OCI-LY3 (cell line): ENCODE measurements at regions not wholly inside any gene's neighbourhood (a gene's known extent, or its start where the extent isn't known, plus 50 kb on each side); places are given as distances from the start of the nearest gene placed in this dataset.

Source experiments
- H2AFZ ChIP-seq: fragments of 200-600, 300-600 bp; shearing (Covaris generic); 2 replicates; pipeline ENCODE4 v1.6.0; 2014; ENCODE audit warnings: antibody characterized with exemption, low read depth, low read length
- H3K27ac ChIP-seq: fragments of 200-600, 300-600 bp; sonication (generic); 2 replicates; pipeline ENCODE4 v1.5.1; 2014; ENCODE audit warnings: mild to moderate bottlenecking, low read length, moderate library complexity, mixed read lengths
- H3K27me3 ChIP-seq: fragments of 200-600, 300-600 bp; sonication (generic); 2 replicates; pipeline ENCODE4 v1.6.1; 2014; ENCODE audit warnings: low read depth, low read length, mixed read lengths
- H3K36me3 ChIP-seq: fragments of 200-600, 300-600 bp; sonication (generic); replicated peaks from 2 replicates; pipeline ENCODE3; 2014; ENCODE audit warnings: low read depth, low read length, mixed read lengths
- H3K4me1 ChIP-seq: fragments of 300-600, 200-600 bp; sonication (generic); 2 replicates; pipeline ENCODE4 v1.6.1; 2014; ENCODE audit warnings: low read length, mixed read lengths
- H3K4me2 ChIP-seq: fragments of 200-600, 300-600 bp; sonication (generic); 2 replicates; pipeline ENCODE4 v1.6.1; 2014; ENCODE audit warnings: low read length, mixed read lengths
- H3K4me3 ChIP-seq: fragments of 300-600, 200-600 bp; sonication (generic); 2 replicates; pipeline ENCODE4 v1.5.1; 2014; ENCODE audit warnings: antibody characterized with exemption, mild to moderate bottlenecking, low read length, moderate library complexity
- H3K79me2 ChIP-seq: fragments of 300-600, 200-600 bp; shearing (Covaris generic); 2 replicates; pipeline ENCODE4 v1.6.1; 2014; ENCODE audit warnings: mild to moderate bottlenecking, low read length, mixed read lengths
- H3K9ac ChIP-seq: fragments of 300-600, 200-600 bp; shearing (Covaris generic); 2 replicates; pipeline ENCODE4 v1.6.0; 2014; ENCODE audit warnings: mild to moderate bottlenecking, low read length, moderate library complexity
- H3K9me3 ChIP-seq: fragments of 200-600, 300-600 bp; shearing (Covaris generic); 2 replicates; pipeline ENCODE4 v1.6.1; 2014; ENCODE audit warnings: low read length, mixed read lengths; ENCODE audit not compliant: insufficient read depth
- H4K20me1 ChIP-seq: fragments of 200-600, 300-600 bp; sonication (generic); 2 replicates; pipeline ENCODE4 v1.6.1; 2016; ENCODE audit warnings: low read length, mixed read lengths; ENCODE audit not compliant: insufficient read depth
- CTCF ChIP-seq: fragments of 200-600, 300-600 bp; sonication (generic); IDR thresholded peaks from 2 replicates; pipeline ENCODE4 v1.5.1; 2014; ENCODE audit warnings: antibody characterized with exemption, low read length, low read depth
- EZH2phosphoT487 ChIP-seq: fragments of 200-600 bp; shearing (Covaris generic); IDR thresholded peaks from 2 replicates; pipeline ENCODE4 v1.6.1; 2018; ENCODE audit warnings: antibody characterized with exemption, mixed run types, low read depth

GRCh38 chr9:106771608-106772007 lies 91.4 kb upstream of the ZNF462 start:
- TF ChIP-seq CTCF, result no peak
- TF ChIP-seq EZH2phosphoT487, result no peak
- no peak overlapping the region for H3K27ac ChIP-seq
- no peak overlapping the region for H3K9ac ChIP-seq
- no peaks in the 10 kb centered on the region for H3K9me3 ChIP-seq
- no peaks in the 10 kb centered on the region for H4K20me1 ChIP-seq
- H3K36me3 ChIP-seq, result no peaks in the 10 kb centered on the region
- H3K4me3 ChIP-seq, result no peak overlapping the region
- no peak overlapping the region for H3K4me2 ChIP-seq
- peaks cover 11% of the 10 kb centered on the region for H3K4me1 ChIP-seq
- no peaks in the 10 kb centered on the region for H3K79me2 ChIP-seq
- H3K27me3 ChIP-seq, result peaks cover 3% of the 10 kb centered on the region; the same call in 1 of the 2 replicates
- no peak overlapping the region for H2AFZ ChIP-seq

- no peaks in the 10 kb centered on the region for H3K79me2 ChIP-seq
- H3K4me2 ChIP-seq, result no peak overlapping the region
- no peaks in the 10 kb centered on the region for H4K20me1 ChIP-seq
- no peaks in the 10 kb centered on the region for H3K9me3 ChIP-seq
- no peak overlapping the region for H3K4me3 ChIP-seq
- no peak overlapping the region for H3K27ac ChIP-seq
- no peak for TF ChIP-seq EZH2phosphoT487
- TF ChIP-seq CTCF, result no peak
- no peak overlapping the region for H3K9ac ChIP-seq
- H3K27me3 ChIP-seq, result peaks cover 3% of the 10 kb centered on the region; the same call in 1 of the 2 replicates
- no peaks in the 10 kb centered on the region for H3K36me3 ChIP-seq
- no peak overlapping the region for H2AFZ ChIP-seq
- peaks cover 11% of the 10 kb centered on the region for H3K4me1 ChIP-seq
Observed at GRCh38 chr9:106772523-106773290, 90.3 kb upstream of the ZNF462 start.

GRCh38 chr9:106773750-106774149 lies 89.2 kb upstream of the ZNF462 start:
- H3K4me3 ChIP-seq, result no peak overlapping the region
- H3K4me2 ChIP-seq, result no peak overlapping the region
- no peak overlapping the region for H2AFZ ChIP-seq
- H4K20me1 ChIP-seq, result no peaks in the 10 kb centered on the region
- H3K36me3 ChIP-seq, result no peaks in the 10 kb centered on the region
- H3K9ac ChIP-seq, result no peak overlapping the region
- peaks cover 3% of the 10 kb centered on the region; the same call in 1 of the 2 replicates for H3K27me3 ChIP-seq
- no peaks in the 10 kb centered on the region for H3K79me2 ChIP-seq
- no peaks in the 10 kb centered on the region for H3K9me3 ChIP-seq
- H3K4me1 ChIP-seq, result peaks cover 7% of the 10 kb centered on the region
- TF ChIP-seq CTCF, result no peak
- no peak for TF ChIP-seq EZH2phosphoT487
- H3K27ac ChIP-seq, result no peak overlapping the region

DNA sequence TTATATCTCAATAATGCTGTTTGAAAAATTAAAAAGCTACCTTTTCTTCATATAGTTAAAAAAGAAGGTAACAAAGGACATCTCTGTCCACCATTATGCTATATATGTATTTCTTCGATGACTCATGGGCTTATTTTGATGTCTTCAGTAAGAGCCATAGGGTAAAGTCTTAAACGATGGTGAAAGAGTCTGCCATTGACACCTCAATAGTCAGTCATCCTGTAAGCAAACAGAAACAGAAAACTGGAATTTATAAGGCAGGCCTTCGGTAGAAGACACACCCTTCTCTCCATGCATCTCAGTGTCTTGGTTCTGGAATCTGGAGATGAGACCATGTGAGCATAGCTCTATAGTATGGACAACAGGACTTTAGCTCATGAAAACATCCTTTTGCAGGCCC lies 87.0 kb upstream of the ZNF462 start:
- Histone ChIP-seq H3K79me2 (no peaks in the 10 kb centered on the region), H3K36me3 (no peaks in the 10 kb centered on the region), H3K4me1 (no peaks in the 10 kb centered on the region), H3K9ac (no peak overlapping the region), H3K27ac (no peak overlapping the region), H3K4me2 (no peak overlapping the region), H4K20me1 (no peaks in the 10 kb centered on the region), H3K27me3 (peaks cover 3% of the 10 kb centered on the region; the same call in 1 of the 2 replicates), H3K9me3 (no peaks in the 10 kb centered on the region), H2AFZ (no peak overlapping the region), H3K4me3 (no peak overlapping the region)
- TF ChIP-seq CTCF, result no peak
- no peak for TF ChIP-seq EZH2phosphoT487
